Skeletal muscle tissue (tissue), 3 donors: ENCODE measurements at regions not wholly inside any gene's neighbourhood (a gene's known extent, or its start where the extent isn't known, plus 50 kb on each side); places are given as distances from the start of the nearest gene placed in this dataset.
"Not testable (repeated sequence)": the region's sequence is repeated elsewhere in the genome, so short reads cannot be mapped to it uniquely, and the experiment has no call there.

Experiments used
- H3K27ac ChIP-seq: one replicate; pipeline ENCODE4 v1.7.0; 2013; ENCODE audit warnings: mild to moderate bottlenecking, low read depth, low read length, inconsistent platforms
- H3K27me3 ChIP-seq, 3 donors: one replicate each; pipeline ENCODE4 v1.7.0; 2013; ENCODE audit warnings: low read length in 3 of 3; ENCODE audit not compliant: control insufficient read depth in 3 of 3, insufficient read depth in 3 of 3
- H3K36me3 ChIP-seq, 3 donors: one replicate each; pipeline ENCODE4 v1.7.0; 2013; ENCODE audit warnings: low read length in 3 of 3; ENCODE audit not compliant: control insufficient read depth in 3 of 3, insufficient read depth in 3 of 3
- H3K4me1 ChIP-seq, 3 donors: one replicate each; pipeline ENCODE4 v1.7.0; 2013; ENCODE audit warnings: low read length in 3 of 3, mild to moderate bottlenecking in 3 of 3; ENCODE audit not compliant: control insufficient read depth in 3 of 3, insufficient read depth in 3 of 3
- H3K4me3 ChIP-seq, 3 donors: one replicate each; pipeline ENCODE4 v1.7.0; 2013; ENCODE audit warnings: low read length in 3 of 3
- H3K9ac ChIP-seq, 3 donors: one replicate each; pipeline ENCODE4 v1.7.0; 2013; ENCODE audit warnings: low read length in 3 of 3, mild to moderate bottlenecking in 3 of 3, moderate library complexity in 2 of 3, low read depth in 1 of 3
- H3K9me3 ChIP-seq, 3 donors: one replicate each; pipeline ENCODE4 v1.7.0; 2013; ENCODE audit warnings: low read length in 3 of 3; ENCODE audit not compliant: control insufficient read depth in 3 of 3
- donor health status: Osteomylitis.

GRCh38 chr22:22369964-22370270, 125.3 kb downstream of the VPREB1 start:
- no peak overlapping the region for H3K9ac ChIP-seq
- no peak overlapping the region for H3K4me3 ChIP-seq
- H3K4me1 ChIP-seq = peaks cover 0 to 4% (median 0%) of the 10 kb centered on the region in 3 donors
- H3K27me3 ChIP-seq = peaks cover 0 to 18% (median 6%) of the 10 kb centered on the region in 3 donors
- no peak overlapping the region for H3K27ac ChIP-seq
- no peaks in the 10 kb centered on the region for H3K9me3 ChIP-seq
- H3K36me3 ChIP-seq = no peaks in the 10 kb centered on the region

- H3K9ac ChIP-seq = no peak overlapping the region
- peaks cover 0 to 4% (median 0%) of the 10 kb centered on the region in 3 donors for H3K4me1 ChIP-seq
- no peak overlapping the region for H3K4me3 ChIP-seq
- H3K27me3 ChIP-seq = peaks cover 6 to 25% (median 9%) of the 10 kb centered on the region in 3 donors
- H3K9me3 ChIP-seq = no peaks in the 10 kb centered on the region
- H3K27ac ChIP-seq = no peak overlapping the region
- no peaks in the 10 kb centered on the region for H3K36me3 ChIP-seq
Observed at GRCh38 chr22:22371031-22371541, 126.5 kb downstream of the VPREB1 start.

DNA sequence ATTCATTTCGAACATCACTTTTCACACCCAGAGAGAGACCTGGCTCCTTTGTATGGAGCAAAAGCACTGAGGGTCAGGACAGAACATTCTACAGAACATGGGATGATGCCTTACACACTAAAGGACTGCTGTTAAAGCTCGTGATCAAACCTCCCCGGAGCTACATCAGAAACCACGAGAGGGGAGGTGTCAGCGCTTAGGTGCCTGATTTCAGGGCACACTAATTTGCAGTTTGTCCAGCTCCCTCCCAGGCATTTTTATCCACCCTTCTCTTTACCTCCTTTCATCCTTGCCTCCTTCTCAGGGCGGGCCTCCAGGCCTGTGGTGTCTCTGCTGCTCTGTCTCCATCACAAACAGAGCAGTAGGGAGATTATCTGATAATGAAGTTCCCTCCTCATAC, 127.5 kb downstream of the VPREB1 start:
- Histone ChIP-seq H3K9ac (no peak overlapping the region), H3K4me1 (peaks cover 0 to 4% (median 0%) of the 10 kb centered on the region in 3 donors), H3K9me3 (no peaks in the 10 kb centered on the region), H3K36me3 (no peaks in the 10 kb centered on the region), H3K27ac (no peak overlapping the region), H3K27me3 (peaks cover 6 to 23% (median 13%) of the 10 kb centered on the region in 3 donors), H3K4me3 (no peak overlapping the region)

DNA sequence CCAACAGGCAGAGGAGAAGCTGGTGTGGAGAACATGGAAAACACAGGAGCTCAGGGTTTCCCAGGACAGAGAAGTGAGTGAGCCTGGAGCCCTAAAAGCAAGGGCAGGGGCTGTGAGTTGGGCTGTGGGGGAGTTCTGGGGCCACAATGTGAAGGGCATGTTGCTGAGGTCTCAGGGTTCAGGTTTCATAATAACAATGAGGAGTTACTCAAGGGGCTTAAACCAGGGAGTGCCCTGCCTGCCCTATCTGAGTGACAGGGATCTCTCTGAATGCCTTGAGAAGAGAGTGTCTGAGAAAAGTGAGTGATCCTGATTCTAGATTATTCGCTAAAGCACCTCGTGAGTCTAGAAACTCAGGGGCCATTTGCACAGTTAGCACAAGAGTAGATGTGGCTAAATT, 129.6 kb downstream of the VPREB1 start:
- Histone ChIP-seq H3K9ac (no peak overlapping the region), H3K36me3 (no peaks in the 10 kb centered on the region), H3K27ac (no peak overlapping the region), H3K9me3 (no peaks in the 10 kb centered on the region), H3K27me3 (peaks cover 6 to 37% (median 21%) of the 10 kb centered on the region in 3 donors), H3K4me1 (peaks cover 0 to 4% (median 0%) of the 10 kb centered on the region in 3 donors), H3K4me3 (no peak overlapping the region)

DNA sequence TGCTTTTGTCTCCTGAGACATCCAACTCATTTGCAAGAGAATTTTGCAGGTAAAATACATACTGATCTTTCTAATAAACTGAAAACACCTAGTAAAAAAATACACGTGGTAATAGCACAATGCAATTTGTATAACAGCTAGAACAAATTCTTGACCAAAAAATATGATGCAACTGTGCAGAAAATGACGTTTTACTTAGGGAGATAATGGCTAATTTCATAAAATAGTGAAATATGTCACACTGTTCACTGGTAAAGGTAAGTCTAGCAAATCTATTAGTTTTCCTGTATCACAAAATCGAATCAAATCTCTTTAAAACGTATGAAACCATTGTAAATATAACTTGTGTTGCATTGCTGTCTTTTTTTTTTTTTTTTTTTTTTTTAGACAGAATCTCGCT, 130.0 kb downstream of the VPREB1 start:
- H3K36me3 ChIP-seq = no peaks in the 10 kb centered on the region
- no peak overlapping the region for H3K4me3 ChIP-seq
- no peak overlapping the region for H3K27ac ChIP-seq
- no peak overlapping the region for H3K9ac ChIP-seq
- H3K27me3 ChIP-seq = peaks cover 6 to 37% (median 21%) of the 10 kb centered on the region in 3 donors
- no peaks in the 10 kb centered on the region for H3K9me3 ChIP-seq
- H3K4me1 ChIP-seq = peaks cover 0 to 4% (median 0%) of the 10 kb centered on the region in 3 donors

GRCh38 chr22:22375576-22376351, 131.2 kb downstream of the VPREB1 start:
- peaks cover 0 to 3% (median 0%) of the 10 kb centered on the region in 3 donors for H3K4me1 ChIP-seq
- no peaks in the 10 kb centered on the region for H3K36me3 ChIP-seq
- no peak overlapping the region for H3K27ac ChIP-seq
- peaks cover 12 to 40% (median 18%) of the 10 kb centered on the region in 3 donors for H3K27me3 ChIP-seq
- H3K4me3 ChIP-seq = no peak overlapping the region
- H3K9me3 ChIP-seq = no peaks in the 10 kb centered on the region
- H3K9ac ChIP-seq = no peak overlapping the region

- Histone ChIP-seq H3K36me3 (no peaks in the 10 kb centered on the region), H3K9ac (no peak overlapping the region), H3K27ac (no peak overlapping the region), H3K4me3 (no peak overlapping the region), H3K4me1 (no peaks in the 10 kb centered on the region), H3K27me3 (peaks cover 12 to 35% (median 15%) of the 10 kb centered on the region in 3 donors), H3K9me3 (no peaks in the 10 kb centered on the region)
Observed at GRCh38 chr22:22376352-22376706, 131.7 kb downstream of the VPREB1 start.

DNA sequence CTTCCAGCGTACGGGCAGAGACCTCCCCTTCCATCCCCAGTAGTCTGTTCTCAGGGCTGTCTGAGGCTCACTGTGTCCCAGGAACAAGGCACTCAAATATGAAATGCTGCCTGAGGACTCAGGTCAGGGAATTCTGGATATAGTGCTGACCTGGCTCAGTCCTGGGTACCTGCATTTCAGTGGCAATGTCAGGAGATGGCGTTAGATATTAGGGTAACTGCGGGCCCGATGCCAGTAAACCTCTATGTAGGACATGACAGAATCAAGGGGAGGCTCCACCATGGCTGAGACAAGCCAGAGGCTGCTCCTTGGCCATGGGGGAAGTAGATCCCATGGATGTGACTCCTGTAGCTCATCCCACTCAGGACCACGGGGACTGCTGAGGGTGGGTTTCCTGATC, 131.7 kb downstream of the ZNF280B start:
- not testable (repeated sequence) for H3K9me3 ChIP-seq, H3K27ac ChIP-seq, H3K36me3 ChIP-seq, H3K9ac ChIP-seq, H3K4me1 ChIP-seq, H3K4me3 ChIP-seq
- peaks cover 12 to 34% (median 15%) of the 10 kb centered on the region in 3 donors for H3K27me3 ChIP-seq

GRCh38 chr22:22377335-22377734, 131.2 kb downstream of the ZNF280B start:
- Histone ChIP-seq H3K4me1 (no peaks in the 10 kb centered on the region), H3K36me3 (no peaks in the 10 kb centered on the region), H3K27ac (no peak overlapping the region), H3K27me3 (peaks cover 12 to 34% (median 15%) of the 10 kb centered on the region in 3 donors), H3K4me3 (no peak overlapping the region), H3K9me3 (no peaks in the 10 kb centered on the region), H3K9ac (no peak overlapping the region)

DNA sequence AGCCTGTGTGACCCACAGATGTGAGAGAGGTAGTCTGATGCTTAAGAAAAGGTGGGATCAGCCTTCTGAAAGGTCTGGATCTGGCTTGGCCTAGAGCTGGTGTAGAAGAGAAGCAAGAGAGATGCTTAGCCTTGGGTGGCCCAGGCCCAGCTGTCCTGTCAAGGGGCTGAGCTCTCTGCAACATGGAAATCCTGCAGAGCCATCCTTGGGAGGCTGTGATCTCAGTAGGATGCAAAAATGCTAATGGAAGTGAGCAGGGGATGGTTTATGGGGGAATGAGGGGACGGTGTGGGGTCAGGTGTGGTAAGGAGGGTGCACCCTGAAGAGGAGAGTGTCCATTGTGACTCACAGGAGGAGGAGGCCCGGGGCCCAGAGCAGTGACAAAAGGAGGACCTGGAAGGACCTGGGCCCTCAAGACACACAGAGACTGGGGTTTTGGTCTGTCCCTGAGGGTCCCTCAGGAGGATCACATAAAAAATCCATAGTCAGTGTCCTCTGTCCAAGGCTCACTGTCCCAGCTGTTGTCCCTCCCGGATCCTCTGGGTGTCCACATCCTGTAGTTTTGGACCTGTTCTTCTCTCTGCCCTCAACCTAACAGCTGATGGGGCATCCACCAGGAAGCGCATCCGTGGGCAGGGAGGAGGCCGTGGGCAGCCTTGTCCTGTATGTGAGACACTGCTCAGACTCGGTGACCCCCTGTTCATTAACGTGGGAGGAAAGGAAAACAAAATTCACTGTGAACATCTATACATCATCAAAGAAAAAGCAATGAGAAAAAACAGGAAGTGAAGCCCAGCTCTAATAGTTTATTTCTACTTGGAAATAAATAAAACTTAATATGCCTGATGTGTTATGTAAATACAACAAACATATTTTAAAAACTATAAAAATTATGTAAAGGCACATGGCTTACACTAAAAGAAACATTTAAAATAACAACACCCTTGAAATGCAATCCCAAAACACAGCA, 129.8 kb downstream of the ZNF280B start:
- H3K4me1 ChIP-seq = no peaks in the 10 kb centered on the region
- H3K9ac ChIP-seq = no peak overlapping the region
- H3K36me3 ChIP-seq = no peaks in the 10 kb centered on the region
- H3K9me3 ChIP-seq = no peaks in the 10 kb centered on the region
- no peak overlapping the region for H3K4me3 ChIP-seq
- H3K27me3 ChIP-seq = peaks cover 12 to 34% (median 15%) of the 10 kb centered on the region in 3 donors
- no peak overlapping the region for H3K27ac ChIP-seq
